ENCODE measurements at regions not wholly inside any gene's neighbourhood (a gene's known extent, or its start where the extent isn't known, plus 50 kb on each side); places are given as distances from the start of the nearest gene placed in this dataset.

DNA sequence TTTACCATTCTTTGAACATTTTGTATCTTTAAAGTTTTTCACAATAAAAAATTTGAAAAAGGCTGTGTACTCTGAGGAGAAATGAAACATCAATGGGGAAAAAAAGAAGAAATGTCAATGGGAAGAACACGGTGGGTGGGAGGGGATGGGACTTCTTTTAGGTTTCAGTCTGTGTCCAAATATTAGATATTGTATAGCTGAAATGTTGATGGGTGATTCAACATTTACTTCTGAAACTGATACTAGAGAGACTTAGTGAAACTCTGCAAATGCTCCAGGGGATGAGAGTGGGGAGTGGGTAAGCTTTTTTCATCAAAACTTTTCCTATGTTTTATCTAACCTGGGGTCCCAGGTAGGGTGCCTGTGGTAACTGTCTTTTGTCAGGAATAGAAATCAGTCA is 311.9 kb downstream of the MAN2A1 start:
- TF ChIP-seq POLR2A (IDR thresholded peaks at IDR 0.05; ENCODE audit: low read depth, low read length) (no peak), JUN (IDR thresholded peaks at IDR 0.05; ENCODE audit: borderline replicate concordance, insufficient read depth, insufficient read length, low read depth) (no peak), POLR2AphosphoS5 (IDR thresholded peaks at IDR 0.05; ENCODE audit: insufficient read depth, low read depth, low read length) (no peak)
- TF ChIP-seq, protein P1, sequence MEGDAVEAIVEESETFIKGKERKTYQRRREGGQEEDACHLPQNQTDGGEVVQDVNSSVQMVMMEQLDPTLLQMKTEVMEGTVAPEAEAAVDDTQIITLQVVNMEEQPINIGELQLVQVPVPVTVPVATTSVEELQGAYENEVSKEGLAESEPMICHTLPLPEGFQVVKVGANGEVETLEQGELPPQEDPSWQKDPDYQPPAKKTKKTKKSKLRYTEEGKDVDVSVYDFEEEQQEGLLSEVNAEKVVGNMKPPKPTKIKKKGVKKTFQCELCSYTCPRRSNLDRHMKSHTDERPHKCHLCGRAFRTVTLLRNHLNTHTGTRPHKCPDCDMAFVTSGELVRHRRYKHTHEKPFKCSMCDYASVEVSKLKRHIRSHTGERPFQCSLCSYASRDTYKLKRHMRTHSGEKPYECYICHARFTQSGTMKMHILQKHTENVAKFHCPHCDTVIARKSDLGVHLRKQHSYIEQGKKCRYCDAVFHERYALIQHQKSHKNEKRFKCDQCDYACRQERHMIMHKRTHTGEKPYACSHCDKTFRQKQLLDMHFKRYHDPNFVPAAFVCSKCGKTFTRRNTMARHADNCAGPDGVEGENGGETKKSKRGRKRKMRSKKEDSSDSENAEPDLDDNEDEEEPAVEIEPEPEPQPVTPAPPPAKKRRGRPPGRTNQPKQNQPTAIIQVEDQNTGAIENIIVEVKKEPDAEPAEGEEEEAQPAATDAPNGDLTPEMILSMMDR (IDR thresholded peaks at IDR 0.05; ENCODE audit: extremely low read depth in 1 of 2, insufficient read depth in 1 of 2, low read depth in 1 of 2, low read length in 2 of 2) = no peak
- TF ChIP-seq, protein P2, sequence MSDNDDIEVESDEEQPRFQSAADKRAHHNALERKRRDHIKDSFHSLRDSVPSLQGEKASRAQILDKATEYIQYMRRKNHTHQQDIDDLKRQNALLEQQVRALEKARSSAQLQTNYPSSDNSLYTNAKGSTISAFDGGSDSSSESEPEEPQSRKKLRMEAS (IDR thresholded peaks at IDR 0.05; ENCODE audit: insufficient read depth, insufficient read length) = no peak

Data from endothelial cell of umbilical vein (primary cell).